ENCODE measurements at regions not wholly inside any gene's neighbourhood (a gene's known extent, or its start where the extent isn't known, plus 50 kb on each side); places are given as distances from the start of the nearest gene placed in this dataset.

DNA sequence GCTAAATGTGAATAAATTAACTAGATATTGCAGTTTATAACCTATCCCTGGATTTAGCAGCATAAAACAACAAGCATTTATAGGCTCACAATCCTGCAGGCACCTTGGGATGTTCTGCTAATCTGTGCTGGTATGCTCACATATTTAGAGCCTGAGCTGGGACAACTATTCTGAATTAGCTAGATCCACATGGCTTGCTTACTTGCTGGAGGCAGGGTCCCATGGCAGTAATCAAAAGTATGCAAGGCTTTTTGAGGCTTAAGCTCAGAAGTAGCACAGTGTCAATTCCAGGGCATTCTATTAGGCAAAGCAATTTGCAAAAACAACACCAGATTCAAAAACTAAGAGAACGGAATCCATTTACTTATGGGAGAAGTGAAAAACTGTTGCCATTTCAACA, 745.0 kb upstream of the ACO1 start:
- TF ChIP-seq, protein P1, sequence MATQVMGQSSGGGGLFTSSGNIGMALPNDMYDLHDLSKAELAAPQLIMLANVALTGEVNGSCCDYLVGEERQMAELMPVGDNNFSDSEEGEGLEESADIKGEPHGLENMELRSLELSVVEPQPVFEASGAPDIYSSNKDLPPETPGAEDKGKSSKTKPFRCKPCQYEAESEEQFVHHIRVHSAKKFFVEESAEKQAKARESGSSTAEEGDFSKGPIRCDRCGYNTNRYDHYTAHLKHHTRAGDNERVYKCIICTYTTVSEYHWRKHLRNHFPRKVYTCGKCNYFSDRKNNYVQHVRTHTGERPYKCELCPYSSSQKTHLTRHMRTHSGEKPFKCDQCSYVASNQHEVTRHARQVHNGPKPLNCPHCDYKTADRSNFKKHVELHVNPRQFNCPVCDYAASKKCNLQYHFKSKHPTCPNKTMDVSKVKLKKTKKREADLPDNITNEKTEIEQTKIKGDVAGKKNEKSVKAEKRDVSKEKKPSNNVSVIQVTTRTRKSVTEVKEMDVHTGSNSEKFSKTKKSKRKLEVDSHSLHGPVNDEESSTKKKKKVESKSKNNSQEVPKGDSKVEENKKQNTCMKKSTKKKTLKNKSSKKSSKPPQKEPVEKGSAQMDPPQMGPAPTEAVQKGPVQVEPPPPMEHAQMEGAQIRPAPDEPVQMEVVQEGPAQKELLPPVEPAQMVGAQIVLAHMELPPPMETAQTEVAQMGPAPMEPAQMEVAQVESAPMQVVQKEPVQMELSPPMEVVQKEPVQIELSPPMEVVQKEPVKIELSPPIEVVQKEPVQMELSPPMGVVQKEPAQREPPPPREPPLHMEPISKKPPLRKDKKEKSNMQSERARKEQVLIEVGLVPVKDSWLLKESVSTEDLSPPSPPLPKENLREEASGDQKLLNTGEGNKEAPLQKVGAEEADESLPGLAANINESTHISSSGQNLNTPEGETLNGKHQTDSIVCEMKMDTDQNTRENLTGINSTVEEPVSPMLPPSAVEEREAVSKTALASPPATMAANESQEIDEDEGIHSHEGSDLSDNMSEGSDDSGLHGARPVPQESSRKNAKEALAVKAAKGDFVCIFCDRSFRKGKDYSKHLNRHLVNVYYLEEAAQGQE (tag by site-specific recombination; IDR thresholded peaks at IDR 0.05): no peak
- TF ChIP-seq MEIS1 (CRISPR knock-in tag; IDR thresholded peaks at IDR 0.05; ENCODE audit: borderline replicate concordance): no peak
- TF ChIP-seq, protein P2, sequence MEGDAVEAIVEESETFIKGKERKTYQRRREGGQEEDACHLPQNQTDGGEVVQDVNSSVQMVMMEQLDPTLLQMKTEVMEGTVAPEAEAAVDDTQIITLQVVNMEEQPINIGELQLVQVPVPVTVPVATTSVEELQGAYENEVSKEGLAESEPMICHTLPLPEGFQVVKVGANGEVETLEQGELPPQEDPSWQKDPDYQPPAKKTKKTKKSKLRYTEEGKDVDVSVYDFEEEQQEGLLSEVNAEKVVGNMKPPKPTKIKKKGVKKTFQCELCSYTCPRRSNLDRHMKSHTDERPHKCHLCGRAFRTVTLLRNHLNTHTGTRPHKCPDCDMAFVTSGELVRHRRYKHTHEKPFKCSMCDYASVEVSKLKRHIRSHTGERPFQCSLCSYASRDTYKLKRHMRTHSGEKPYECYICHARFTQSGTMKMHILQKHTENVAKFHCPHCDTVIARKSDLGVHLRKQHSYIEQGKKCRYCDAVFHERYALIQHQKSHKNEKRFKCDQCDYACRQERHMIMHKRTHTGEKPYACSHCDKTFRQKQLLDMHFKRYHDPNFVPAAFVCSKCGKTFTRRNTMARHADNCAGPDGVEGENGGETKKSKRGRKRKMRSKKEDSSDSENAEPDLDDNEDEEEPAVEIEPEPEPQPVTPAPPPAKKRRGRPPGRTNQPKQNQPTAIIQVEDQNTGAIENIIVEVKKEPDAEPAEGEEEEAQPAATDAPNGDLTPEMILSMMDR (tag by site-specific recombination; IDR thresholded peaks at IDR 0.05): no peak
- TF ChIP-seq, protein P3, sequence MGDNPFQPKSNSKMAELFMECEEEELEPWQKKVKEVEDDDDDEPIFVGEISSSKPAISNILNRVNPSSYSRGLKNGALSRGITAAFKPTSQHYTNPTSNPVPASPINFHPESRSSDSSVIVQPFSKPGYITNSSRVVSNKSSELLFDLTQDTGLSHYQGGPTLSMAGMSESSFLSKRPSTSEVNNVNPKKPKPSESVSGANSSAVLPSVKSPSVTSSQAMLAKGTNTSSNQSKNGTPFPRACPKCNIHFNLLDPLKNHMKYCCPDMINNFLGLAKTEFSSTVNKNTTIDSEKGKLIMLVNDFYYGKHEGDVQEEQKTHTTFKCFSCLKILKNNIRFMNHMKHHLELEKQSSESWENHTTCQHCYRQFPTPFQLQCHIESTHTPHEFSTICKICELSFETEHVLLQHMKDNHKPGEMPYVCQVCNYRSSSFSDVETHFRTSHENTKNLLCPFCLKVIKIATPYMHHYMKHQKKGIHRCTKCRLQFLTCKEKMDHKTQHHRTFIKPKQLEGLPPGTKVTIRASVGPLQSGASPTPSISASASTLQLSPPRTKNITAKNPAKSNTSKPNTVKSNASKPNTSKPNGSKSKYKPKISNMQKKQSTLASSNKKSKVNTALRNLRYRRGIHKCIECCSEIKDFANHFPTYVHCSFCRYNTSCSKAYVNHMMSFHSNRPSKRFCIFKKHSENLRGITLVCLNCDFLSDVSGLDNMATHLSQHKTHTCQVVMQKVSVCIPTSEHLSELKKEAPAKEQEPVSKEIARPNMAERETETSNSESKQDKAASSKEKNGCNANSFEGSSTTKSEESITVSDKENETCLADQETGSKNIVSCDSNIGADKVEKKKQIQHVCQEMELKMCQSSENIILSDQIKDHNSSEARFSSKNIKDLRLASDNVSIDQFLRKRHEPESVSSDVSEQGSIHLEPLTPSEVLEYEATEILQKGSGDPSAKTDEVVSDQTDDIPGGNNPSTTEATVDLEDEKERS (tag by site-specific recombination; IDR thresholded peaks at IDR 0.05): no peak
- TF ChIP-seq ZBTB21 (tag by site-specific recombination; IDR thresholded peaks at IDR 0.05): no peak
- TF ChIP-seq ZNF274 (IDR thresholded peaks at IDR 0.05; ENCODE audit: low read length): no peak
- no peak for TF ChIP-seq ZNF274 (tag by site-specific recombination; IDR thresholded peaks at IDR 0.05; ENCODE audit: borderline replicate concordance)
- no peak for TF ChIP-seq MYNN (tag by site-specific recombination; IDR thresholded peaks at IDR 0.05; ENCODE audit: borderline replicate concordance)
- TF ChIP-seq, protein P4, sequence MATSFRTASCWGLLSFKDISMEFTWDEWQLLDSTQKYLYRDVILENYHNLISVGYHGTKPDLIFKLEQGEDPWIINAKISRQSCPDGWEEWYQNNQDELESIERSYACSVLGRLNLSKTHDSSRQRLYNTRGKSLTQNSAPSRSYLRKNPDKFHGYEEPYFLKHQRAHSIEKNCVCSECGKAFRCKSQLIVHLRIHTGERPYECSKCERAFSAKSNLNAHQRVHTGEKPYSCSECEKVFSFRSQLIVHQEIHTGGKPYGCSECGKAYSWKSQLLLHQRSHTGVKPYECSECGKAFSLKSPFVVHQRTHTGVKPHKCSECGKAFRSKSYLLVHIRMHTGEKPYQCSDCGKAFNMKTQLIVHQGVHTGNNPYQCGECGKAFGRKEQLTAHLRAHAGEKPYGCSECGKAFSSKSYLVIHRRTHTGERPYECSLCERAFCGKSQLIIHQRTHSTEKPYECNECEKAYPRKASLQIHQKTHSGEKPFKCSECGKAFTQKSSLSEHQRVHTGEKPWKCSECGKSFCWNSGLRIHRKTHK (tag by site-specific recombination; IDR thresholded peaks at IDR 0.05): no peak
- no peak for TF ChIP-seq ZNF239 (tag by site-specific recombination; IDR thresholded peaks at IDR 0.05)
- TF ChIP-seq, protein P5, sequence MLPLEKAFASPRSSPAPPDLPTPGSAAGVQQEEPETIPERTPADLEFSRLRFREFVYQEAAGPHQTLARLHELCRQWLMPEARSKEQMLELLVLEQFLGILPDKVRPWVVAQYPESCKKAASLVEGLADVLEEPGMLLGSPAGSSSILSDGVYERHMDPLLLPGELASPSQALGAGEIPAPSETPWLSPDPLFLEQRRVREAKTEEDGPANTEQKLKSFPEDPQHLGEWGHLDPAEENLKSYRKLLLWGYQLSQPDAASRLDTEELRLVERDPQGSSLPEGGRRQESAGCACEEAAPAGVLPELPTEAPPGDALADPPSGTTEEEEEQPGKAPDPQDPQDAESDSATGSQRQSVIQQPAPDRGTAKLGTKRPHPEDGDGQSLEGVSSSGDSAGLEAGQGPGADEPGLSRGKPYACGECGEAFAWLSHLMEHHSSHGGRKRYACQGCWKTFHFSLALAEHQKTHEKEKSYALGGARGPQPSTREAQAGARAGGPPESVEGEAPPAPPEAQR (tag by site-specific recombination; IDR thresholded peaks at IDR 0.05): no peak
- no peak for TF ChIP-seq ZNF155 (tag by site-specific recombination; IDR thresholded peaks at IDR 0.05)

Measured in HEK293 (cell line).